H1 (cell line): ENCODE measurements at regions not wholly inside any gene's neighbourhood (a gene's known extent, or its start where the extent isn't known, plus 50 kb on each side); places are given as distances from the start of the nearest gene placed in this dataset.

Experiments
- KDM4A ChIP-seq: IDR thresholded peaks from one replicate; pipeline ENCODE4 v1.7.1; 2012; ENCODE audit warnings: low read depth, mild to moderate bottlenecking, moderate library complexity, low read length, inconsistent platforms; ENCODE audit not compliant: severe bottlenecking
- TF ChIP-seq, protein P1 (sequence below): IDR thresholded peaks from 2 replicates; pipeline ENCODE4 v1.6.1; 2012; ENCODE audit warnings: inconsistent platforms

GRCh38 chr4:23360718-23361117, 529.1 kb downstream of the PPARGC1A start (continued):
- TF ChIP-seq KDM4A, result no peak
- TF ChIP-seq, protein P1, sequence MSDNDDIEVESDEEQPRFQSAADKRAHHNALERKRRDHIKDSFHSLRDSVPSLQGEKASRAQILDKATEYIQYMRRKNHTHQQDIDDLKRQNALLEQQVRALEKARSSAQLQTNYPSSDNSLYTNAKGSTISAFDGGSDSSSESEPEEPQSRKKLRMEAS, result no peak
